HEK293T (cell line): ENCODE measurements at regions not wholly inside any gene's neighbourhood (a gene's known extent, or its start where the extent isn't known, plus 50 kb on each side); places are given as distances from the start of the nearest gene placed in this dataset.

Experiments
- ARNT ChIP-seq: fragments of 450-650 bp; IDR thresholded peaks from 2 replicates; pipeline ENCODE4 v1.6.1; 2017; ENCODE audit warnings: mild to moderate bottlenecking
- BHLHE40 ChIP-seq: fragments of 450-650 bp; IDR thresholded peaks from 2 replicates; pipeline ENCODE4 v1.6.1; 2016; ENCODE audit warnings: mild to moderate bottlenecking, moderate library complexity, borderline replicate concordance
- ELF4 ChIP-seq: fragments of 450-650 bp; IDR thresholded peaks from 2 replicates; pipeline ENCODE4 v1.6.1; 2017; ENCODE audit warnings: antibody characterized with exemption
- FOXK2 ChIP-seq: fragments of 450-650 bp; IDR thresholded peaks from 2 replicates; pipeline ENCODE4 v1.6.1; 2016; ENCODE audit warnings: mild to moderate bottlenecking
- LEF1 ChIP-seq: fragments of 450-650 bp; IDR thresholded peaks from 2 replicates; pipeline ENCODE4 v1.6.1; 2017; ENCODE audit warnings: mild to moderate bottlenecking, borderline replicate concordance
- NFRKB ChIP-seq: fragments of 450-650 bp; IDR thresholded peaks from 2 replicates; pipeline ENCODE4 v1.6.1; 2016; ENCODE audit warnings: mild to moderate bottlenecking, moderate library complexity
- SP1 ChIP-seq: fragments of 450-650 bp; IDR thresholded peaks from 2 replicates; pipeline ENCODE4 v1.6.1; 2017
- SUZ12 ChIP-seq: fragments of 450-650 bp; IDR thresholded peaks from 2 replicates; pipeline ENCODE4 v1.6.1; 2016; ENCODE audit warnings: mild to moderate bottlenecking
- TARDBP ChIP-seq: fragments of 450-650 bp; IDR thresholded peaks from 2 replicates; pipeline ENCODE4 v1.6.1; 2016

DNA sequence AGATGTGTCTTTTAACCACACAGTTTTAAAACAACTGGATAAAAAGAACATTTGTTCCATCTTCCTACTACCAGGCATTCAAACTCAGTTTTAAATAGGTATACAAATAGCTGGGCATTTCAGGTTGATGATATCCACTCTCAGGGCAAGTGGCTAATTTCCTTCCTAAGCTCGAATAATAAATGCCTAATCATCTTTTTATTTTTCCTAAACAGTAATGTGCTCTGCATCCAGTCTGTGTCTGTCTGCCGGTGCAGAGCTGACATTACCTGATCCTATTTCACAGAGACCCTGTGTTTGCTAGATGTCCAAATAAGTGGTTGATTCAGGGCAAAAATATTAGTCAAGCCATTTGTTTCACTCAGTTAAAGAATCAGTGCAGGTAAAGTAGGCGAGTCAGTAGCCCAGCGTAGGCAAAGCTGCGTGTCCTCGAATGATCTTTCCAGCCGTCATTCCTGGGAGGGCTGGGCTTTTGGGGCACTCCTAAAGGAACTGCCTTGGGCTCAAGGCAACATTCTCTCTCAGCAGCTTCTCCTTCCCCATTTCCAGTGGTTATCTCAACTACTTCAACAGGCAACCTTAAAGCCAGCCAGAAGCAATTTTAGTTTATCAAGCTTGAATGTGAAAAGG lies 74.2 kb upstream of the BMP2 start:
- no peak for TF ChIP-seq LEF1
- no peak for TF ChIP-seq FOXK2
- no peak for TF ChIP-seq BHLHE40
- TF ChIP-seq ELF4: no peak
- no peak for TF ChIP-seq SP1
- TF ChIP-seq SUZ12: no peak
- no peak for TF ChIP-seq NFRKB
- TF ChIP-seq ARNT: no peak
- no peak for TF ChIP-seq TARDBP
